GM12875 (cell line): ENCODE measurements at regions not wholly inside any gene's neighbourhood (a gene's known extent, or its start where the extent isn't known, plus 50 kb on each side); places are given as distances from the start of the nearest gene placed in this dataset.
"Not testable (repeated sequence)": the region's sequence is repeated elsewhere in the genome, so short reads cannot be mapped to it uniquely, and the experiment has no call there.

ENCODE experiments used
- H3K4me3 ChIP-seq: one replicate; pipeline ENCODE4 v1.5.1; 2011; ENCODE audit warnings: low read depth, low read length, control low read depth
- CTCF ChIP-seq: IDR thresholded peaks from 2 replicates; pipeline ENCODE4 v1.5.1; 2011; ENCODE audit warnings: low read depth, mild to moderate bottlenecking, control low read depth, inconsistent platforms, low read length, moderate library complexity, borderline replicate concordance; ENCODE audit not compliant: insufficient read depth

GRCh38 chr5:36395260-36395659, 93.6 kb upstream of the RANBP3L start:
- no peak overlapping the region for H3K4me3 ChIP-seq

DNA sequence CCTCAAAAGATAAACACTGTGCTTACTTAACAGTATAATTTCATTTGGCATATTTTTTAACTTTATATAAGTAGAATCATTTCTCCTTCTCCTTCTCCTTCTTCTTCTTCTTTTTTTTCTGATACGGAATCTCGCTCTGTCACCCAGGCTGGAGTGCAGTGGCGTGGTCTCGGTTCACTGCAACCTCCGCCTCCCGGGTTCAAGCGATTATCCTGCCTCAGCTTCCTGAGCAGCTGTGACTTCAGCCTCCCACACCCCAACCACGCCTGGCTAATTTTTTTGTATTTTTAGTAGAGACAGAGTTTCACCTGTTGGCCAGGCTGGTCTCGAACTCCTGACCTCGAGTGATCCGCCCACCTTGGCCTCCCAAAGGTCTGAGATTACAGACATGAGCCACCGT, 94.2 kb upstream of the RANBP3L start:
- not testable (repeated sequence) for H3K4me3 ChIP-seq

More at GRCh38 chr5:36395260-36395659, 93.6 kb upstream of the RANBP3L start:
- no peak for TF ChIP-seq CTCF

DNA sequence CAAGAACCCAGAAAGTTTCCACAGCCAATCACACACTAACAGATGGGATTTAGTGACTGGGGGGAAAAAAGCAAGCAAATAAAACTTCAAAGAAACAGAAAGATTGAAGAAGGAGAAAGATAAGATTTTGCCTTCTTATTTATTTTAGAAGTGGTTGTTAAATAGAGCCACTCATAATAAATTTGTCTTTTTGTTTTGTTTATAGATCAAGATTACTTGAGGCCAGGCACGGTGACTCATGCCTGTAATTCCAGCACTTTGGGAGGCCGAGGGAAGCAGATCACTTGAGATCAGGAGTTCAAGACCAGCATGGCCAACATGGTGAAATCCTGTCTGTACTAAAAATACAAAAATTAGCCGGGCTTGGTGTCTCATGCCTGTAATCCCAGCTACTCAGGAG, 94.9 kb upstream of the RANBP3L start:
- no peak for TF ChIP-seq CTCF
- no peak overlapping the region for H3K4me3 ChIP-seq

DNA sequence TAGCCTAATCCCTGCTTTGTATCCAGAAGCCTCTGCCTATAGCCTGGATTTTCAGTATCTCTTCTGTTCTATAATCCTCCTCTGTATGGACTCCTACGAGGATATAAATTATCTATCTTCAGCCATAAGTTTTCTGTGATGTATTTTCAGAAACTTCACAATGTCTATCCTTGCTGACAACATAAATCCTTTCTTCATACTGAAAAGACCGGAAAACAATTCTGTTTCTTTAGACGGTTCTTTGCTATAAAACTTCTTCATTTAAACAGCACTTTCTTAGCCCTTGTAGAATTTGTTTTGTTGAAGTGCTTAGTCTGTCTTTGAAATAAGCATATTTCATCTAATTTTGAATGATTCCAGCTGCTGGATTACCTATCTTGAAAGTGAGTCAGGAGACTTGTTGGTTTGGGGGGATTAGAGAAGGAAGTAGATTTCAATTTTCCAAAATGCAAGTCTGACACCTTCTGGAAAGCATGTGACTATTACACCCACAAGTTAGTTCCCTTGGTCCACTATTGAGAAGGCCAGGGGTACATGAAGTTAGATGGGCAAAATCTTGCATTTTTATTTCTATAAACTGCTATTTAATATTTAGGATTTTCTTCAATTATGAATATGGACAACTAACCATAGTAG, 96.3 kb upstream of the RANBP3L start:
- H3K4me3 ChIP-seq, result no peak overlapping the region
- 0 out of 2 replicates have a peak, but pooled peaks have one; percentile 15 for TF ChIP-seq CTCF

DNA sequence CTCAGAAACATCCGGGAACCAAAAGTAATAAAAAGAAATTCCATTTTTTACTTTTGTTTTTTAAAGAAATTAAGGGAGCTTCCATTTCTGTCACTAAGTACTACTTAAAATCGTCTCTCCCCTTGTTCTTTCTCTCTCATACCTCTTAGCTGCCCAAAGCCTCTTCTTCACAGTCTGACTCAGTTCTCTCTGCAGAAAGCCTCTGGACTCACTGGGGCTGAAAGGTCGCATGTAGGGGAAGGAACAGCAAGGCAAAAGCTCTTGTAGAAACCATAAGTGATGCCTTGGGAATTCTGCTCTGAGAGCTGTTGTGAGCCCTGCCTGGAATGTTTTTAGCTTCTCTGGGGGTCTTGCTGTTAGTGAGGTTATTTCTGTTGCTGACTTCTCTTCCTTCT, 100.8 kb upstream of the RANBP3L start:
- TF ChIP-seq CTCF, result no peak
- no peak overlapping the region for H3K4me3 ChIP-seq

DNA sequence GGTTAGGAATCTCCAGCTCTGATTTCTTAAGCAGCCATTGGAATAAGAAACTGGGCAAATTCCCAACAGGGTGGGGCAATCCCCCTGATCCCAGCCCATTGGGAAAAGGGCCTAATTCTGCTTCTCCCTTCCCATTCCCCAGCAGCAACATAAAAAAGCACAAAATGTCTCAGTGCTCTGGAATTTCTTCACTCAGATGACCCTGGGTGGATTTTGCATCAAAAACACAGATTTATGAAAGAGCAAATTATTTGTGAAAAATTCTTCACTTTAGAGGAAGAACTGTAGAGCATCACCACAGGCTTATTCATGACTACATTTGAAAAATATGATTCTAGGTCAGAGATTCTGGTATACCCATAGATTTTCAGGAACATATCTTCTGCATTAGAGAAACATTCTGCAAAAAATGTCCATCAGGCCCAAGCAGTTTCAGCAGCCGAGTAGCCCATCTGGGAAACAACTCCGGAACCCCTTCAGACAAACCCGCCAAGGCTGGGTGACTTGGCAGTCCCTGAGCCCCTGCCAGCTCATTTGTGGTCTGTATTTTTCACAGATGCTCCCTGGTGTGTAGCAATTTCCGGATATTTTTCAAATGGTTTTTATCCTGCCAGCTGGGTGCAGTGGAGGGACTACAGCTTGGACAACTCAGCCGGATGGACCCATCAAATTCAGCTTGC, 102.1 kb upstream of the RANBP3L start:
- H3K4me3 ChIP-seq, result no peak overlapping the region
- no peak for TF ChIP-seq CTCF

DNA sequence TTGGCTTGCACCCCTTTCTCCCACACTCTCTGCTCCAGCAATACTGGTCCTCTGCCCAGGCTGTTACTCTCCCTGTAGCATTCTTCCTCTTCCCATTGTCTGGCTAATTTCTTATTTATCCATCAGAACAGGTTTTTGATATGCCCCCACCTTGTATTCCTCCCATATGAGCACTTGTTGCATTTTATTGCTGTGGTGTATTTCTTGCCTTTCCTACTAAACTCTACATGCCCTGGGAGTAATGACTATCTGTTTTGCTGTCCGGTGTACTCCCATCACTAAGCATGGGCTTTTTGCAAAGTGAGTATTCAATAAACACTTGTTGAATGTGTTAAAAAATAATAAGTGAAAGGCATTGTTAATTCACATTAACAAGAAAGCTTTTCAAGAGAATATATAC, 104.3 kb upstream of the RANBP3L start:
- no peak for TF ChIP-seq CTCF

More for the DNA sequence above, 104.3 kb upstream of the RANBP3L start:
- no peak overlapping the region for H3K4me3 ChIP-seq
